ENCODE measurements at regions not wholly inside any gene's neighbourhood (a gene's known extent, or its start where the extent isn't known, plus 50 kb on each side); places are given as distances from the start of the nearest gene placed in this dataset.

DNA sequence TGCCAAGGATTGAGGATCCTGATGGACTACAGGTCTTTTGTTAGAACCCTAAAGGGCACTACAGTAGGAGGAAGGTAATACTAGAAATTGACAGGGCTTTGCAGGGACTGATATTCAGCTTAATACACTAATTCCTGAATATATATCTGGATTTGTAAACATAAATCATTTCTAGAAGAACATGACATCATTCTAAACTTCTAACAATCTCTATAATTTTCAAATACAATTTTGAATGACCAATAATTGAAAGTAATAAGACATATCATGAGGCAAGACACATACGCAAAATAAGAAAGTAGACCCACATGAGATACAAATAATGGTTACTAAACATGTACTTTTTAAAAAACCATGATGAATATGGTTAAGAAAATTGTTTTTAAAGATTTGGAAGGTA lies 52.4 kb upstream of the LRRC8B start:
- POLR2A ChIA-PET = no interaction called here
- TF ChIP-seq CTBP1 (IDR thresholded peaks at IDR 0.05; ENCODE audit: borderline replicate concordance) (no peak), SP1 (IDR thresholded peaks at IDR 0.05) (no peak), FOXK2 (IDR thresholded peaks at IDR 0.05) (no peak), ZNF384 (IDR thresholded peaks at IDR 0.05) (no peak), NFRKB (IDR thresholded peaks at IDR 0.05) (no peak), FOXA1 (IDR thresholded peaks at IDR 0.05) (no peak), TARDBP (IDR thresholded peaks at IDR 0.05) (no peak), SUZ12 (IDR thresholded peaks at IDR 0.05) (no peak), HDGF (IDR thresholded peaks at IDR 0.05; ENCODE audit: borderline replicate concordance) (no peak)
- CTCF ChIA-PET = no interaction called here
- DNase-seq (ENCODE audit: extremely low spot score) = no peak

DNA sequence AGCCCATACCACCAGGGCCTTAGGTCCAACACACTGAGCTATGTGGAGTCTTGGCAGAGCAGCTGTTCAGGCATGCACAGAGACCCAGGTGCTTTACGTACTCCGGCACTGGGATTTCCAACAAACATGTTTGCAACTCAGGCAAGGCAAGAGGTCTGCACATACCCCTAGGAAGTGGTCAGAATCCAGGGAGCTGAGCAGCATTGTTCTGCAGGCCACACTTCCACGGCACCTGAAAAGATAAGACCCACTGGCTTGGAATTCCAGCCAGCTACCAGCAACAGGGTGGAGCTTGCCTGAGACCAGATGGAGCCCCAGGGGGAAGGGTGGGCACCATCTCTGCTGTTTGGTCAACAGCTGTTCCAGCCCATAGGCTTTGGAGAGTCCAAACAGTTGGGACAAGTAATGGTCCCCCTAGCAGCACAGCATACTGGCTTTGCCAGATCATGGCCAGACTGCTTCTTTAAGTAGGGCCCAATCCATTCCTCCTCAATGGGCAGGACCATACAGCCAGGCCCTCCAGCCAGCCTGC lies 51.7 kb upstream of the LRRC8B start:
- CTCF ChIA-PET = no interaction called here
- TF ChIP-seq ZNF384 (IDR thresholded peaks at IDR 0.05) (no peak), LEF1 (IDR thresholded peaks at IDR 0.05; ENCODE audit: borderline replicate concordance) (no peak), BHLHE40 (IDR thresholded peaks at IDR 0.05; ENCODE audit: borderline replicate concordance) (no peak), FOXA1 (IDR thresholded peaks at IDR 0.05) (no peak), SP1 (IDR thresholded peaks at IDR 0.05) (no peak), FOXK2 (IDR thresholded peaks at IDR 0.05) (no peak), ELF4 (IDR thresholded peaks at IDR 0.05) (no peak), SUZ12 (IDR thresholded peaks at IDR 0.05) (no peak), L3MBTL2 (conservative IDR thresholded peaks at IDR 0.05) (no peak), NFRKB (IDR thresholded peaks at IDR 0.05) (no peak), ARNT (IDR thresholded peaks at IDR 0.05) (no peak), TARDBP (IDR thresholded peaks at IDR 0.05) (no peak), FOXM1 (IDR thresholded peaks at IDR 0.05; ENCODE audit: borderline replicate concordance) (no peak), HDGF (IDR thresholded peaks at IDR 0.05; ENCODE audit: borderline replicate concordance) (no peak), CTBP1 (IDR thresholded peaks at IDR 0.05; ENCODE audit: borderline replicate concordance) (no peak)
- TF ChIP-seq, protein P1, sequence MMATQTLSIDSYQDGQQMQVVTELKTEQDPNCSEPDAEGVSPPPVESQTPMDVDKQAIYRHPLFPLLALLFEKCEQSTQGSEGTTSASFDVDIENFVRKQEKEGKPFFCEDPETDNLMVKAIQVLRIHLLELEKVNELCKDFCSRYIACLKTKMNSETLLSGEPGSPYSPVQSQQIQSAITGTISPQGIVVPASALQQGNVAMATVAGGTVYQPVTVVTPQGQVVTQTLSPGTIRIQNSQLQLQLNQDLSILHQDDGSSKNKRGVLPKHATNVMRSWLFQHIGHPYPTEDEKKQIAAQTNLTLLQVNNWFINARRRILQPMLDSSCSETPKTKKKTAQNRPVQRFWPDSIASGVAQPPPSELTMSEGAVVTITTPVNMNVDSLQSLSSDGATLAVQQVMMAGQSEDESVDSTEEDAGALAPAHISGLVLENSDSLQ (IDR thresholded peaks at IDR 0.05) = no peak

More for the DNA sequence above, 51.7 kb upstream of the LRRC8B start:
- POLR2A ChIA-PET = no interaction called here
- DNase-seq (ENCODE audit: extremely low spot score) = no peak
